Ramos (cell line): ENCODE measurements at regions not wholly inside any gene's neighbourhood (a gene's known extent, or its start where the extent isn't known, plus 50 kb on each side); places are given as distances from the start of the nearest gene placed in this dataset.

Experiments
- in situ Hi-C: fragments of 300-500 bp; cut with MboI; formaldehyde crosslinking; loops from one replicate; pipeline ENCODE4 v1.14.3; 2022; ENCODE audit warnings: low sequenced_read_pairs; ENCODE audit not compliant: unreplicated experiment

DNA sequence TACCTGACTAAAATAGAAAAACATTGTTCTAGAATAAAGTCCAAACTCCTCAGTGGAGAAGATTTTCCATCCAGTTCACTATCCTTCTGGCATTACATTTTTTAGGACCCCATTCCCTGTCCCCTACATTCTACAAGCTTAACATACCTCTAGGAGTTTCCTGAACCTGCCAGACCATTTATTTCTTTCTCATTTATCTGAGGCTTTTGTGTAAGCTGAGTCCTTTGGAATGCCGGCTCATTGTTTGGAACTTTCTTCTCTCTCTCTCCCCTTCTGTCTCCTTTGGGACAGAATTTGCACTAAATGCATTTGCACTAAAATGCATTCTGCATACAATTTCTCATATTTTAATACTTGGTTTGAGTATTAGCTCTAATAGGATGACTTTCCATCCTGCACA is 393.0 kb upstream of the ANO3 start:
- in situ Hi-C loops: no loop called here

DNA sequence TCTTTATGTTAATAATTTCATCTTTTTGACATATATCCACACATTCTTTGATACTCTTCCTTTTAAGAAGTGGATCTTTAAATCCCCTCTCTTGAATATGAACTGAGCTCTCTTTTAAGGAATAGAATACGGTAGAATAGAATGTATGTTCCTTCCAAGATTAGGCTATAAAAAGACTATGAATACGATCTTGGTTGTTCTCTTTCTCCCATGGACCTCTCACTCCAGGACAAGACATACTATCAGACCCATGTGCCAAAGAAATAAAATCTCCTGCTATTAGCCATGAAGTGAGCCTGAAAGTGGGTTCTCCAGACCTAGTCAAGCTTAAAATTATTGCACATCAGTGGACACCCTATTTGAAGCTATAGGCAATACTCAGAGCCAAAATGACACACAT is 392.2 kb upstream of the ANO3 start:
- in situ Hi-C loops: no loop called here

DNA sequence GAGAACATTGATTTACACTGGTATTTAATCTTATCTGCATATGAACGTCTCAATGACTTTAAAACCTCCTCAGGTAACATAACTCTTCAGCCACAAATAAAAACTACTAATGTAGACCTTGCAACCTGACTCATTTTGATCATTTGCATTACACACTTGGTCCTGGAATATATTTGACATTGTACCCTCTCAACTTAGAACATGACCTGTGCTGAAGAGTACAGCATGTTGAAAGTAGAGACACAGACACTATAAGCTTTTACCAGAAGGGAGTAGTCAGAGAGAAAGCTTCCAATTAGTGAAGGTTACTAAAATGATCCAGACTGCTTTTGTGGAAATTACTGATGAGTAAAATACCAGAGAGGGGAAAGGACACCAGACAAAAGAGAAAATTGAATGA is 390.6 kb upstream of the ANO3 start:
- in situ Hi-C loops: no loop called here

DNA sequence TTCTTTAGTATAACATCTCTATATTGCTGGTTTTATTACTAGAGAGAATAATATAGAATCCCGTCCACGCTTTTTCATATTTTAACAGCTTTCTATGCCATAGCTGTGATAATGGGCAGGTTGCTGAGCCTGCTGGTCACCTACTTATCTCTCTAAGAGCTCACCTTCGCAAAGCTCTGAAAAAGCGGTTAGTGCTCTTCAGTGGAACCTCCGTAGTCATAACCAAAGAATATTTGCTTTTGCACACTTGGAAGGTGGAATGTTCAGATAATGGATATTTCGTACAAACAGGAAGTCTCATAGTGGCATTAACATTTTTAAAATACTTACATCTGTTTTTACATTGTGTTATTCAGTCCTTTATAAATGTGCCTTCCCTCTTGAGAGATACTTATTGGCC is 388.9 kb upstream of the ANO3 start:
- in situ Hi-C loops: no loop called here

DNA sequence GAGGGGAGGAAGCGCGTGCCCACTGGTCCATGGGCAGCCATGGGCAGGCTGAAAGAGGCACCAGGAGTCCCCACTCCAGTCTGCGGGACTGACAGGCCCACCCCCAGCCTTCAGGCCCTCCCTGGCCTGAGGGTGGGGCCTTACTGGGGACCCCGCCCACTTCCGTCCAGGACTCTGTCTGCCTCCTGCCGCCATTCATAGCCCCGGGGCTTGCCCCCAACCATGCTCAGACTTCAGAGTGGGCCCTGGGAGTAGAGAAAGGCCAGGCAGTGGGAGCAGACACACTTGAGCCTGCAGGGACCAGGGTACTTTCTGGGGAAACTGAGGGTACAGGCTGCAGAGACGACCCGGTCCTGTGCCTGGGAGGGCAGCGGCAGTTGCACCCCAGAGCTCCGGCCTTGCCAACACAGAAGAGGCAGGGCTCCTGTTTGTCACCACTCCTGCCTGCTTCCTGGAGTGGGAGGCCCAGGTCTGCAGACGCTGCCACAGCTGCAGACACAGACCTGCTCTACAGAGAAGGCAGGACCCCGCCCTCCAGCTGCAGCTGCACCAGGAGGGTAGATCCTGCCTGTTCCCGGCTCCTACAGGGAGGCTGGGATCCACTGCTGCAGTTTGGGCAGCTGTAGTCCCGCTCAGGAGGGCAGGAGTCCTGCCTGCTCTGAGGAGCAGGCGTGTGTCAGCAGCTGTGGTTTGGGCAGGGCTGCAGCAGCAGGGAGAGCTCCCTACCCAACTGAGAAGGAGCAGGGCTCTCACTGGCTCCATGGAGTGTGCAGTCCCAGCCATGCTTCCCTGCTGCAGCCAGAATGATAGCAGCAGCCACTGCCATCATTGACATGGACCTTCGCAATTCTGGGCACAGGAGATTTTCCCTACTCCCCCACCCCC is 387.9 kb upstream of the ANO3 start:
- in situ Hi-C loops: no loop called here

DNA sequence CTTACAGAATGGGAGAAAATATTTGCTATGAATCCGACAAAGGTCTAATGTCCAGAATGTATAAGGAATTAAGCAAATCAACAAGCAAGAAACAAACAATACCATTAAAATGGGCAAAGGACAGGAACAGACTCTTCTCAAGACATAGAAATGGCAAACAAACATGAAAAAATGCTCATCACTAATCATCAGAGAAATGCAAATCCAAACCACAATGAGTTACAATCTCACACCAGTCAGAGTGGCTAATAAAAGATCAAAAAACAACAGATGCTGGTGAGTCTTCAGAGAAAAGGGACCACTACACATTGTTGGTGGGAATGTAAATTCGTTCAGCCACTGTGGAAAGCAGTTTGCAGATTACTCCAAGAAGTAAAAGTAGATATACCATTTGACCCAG is 382.0 kb upstream of the ANO3 start:
- in situ Hi-C loops: no loop called here

DNA sequence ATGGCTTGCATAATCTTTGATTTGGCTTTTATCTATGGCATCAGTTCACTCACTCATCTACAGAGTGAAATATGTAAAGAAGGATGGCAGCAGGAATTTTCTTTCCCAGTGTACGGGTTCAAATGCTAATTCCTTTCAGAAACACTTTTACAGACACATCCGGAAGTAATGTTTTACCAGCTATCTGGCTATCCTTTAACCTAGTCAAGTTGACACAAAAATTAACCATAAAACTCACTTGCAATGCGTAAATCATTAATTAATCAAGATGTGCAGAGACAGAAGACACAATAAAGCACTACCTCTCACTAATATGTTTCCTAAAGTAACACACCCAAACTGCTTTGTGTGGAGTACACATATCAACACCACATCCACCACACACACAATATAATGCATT is 378.9 kb upstream of the ANO3 start:
- in situ Hi-C loops: no loop called here

DNA sequence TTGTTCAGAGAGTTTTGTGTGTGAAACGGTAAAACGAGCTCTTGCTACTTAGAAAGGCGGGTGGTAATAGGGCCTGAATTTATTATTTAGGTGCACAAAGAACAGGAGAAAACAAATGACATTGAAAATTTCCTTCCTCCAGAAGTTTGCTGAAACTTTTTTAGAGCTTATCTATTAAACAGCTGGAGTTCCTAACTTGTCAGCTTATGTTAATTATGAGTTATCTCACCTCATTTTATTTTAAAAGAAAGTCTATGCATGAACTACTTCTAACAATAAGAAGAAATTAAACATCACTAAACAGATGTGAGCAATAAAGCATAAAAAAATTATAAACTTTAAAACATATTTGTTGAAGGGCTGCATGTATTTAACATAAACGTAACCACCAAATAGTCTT is 373.9 kb upstream of the ANO3 start:
- in situ Hi-C loops: no loop called here

DNA sequence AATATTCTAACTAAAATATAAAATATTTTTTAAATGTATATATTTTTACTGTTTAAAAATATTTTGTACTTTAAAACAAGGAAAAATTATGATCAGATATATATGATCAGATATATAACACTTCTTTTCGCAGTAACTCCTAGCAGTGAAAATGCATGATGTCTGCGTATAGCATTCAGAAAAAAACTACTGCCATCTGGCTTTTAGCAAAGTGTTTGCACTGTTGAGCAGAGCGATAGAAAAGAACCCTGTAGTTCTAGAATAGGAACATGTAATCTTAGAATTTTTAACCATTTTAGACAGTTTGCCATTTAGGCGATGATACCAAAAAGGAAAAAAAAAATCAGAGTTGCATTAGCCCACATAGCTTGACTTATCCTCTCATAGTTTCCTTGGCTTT is 370.4 kb upstream of the ANO3 start:
- in situ Hi-C loops: no loop called here

DNA sequence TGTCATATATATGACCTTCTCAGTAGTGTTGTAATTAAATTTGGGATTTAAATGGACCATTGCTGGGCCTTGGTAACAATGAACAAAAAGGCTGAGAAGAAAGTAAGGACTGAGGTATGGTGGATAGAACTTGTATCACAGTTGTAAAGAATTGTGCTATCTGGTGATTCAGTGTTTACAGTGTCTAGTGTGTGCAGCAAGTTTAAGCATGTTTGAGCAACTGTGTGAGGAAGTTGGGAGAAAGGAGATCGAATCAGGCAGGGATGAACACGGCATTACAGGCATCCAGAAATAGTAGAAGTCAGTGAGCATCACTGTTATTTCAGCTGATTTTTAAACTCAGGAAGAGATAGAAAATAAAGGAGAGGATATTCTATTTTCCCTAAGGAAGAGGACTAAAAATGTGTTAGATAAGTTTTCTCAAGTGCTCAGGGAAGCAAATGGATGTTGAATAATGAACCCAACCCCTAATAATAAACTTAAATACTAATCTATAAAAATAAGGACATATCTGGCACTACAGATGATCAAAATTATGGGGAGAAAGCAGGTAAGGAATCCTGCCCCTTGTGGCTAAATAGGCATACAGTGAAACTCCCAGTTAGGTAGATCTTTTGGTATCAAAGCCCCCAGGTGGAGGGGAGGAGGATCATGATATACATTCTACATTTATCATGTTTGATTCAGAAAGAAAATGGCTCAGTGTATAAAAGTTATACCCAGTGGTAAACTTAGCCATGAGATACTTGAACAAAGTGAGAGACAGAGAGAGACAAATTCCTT is 361.0 kb upstream of the ANO3 start:
- in situ Hi-C loops: no loop called here

DNA sequence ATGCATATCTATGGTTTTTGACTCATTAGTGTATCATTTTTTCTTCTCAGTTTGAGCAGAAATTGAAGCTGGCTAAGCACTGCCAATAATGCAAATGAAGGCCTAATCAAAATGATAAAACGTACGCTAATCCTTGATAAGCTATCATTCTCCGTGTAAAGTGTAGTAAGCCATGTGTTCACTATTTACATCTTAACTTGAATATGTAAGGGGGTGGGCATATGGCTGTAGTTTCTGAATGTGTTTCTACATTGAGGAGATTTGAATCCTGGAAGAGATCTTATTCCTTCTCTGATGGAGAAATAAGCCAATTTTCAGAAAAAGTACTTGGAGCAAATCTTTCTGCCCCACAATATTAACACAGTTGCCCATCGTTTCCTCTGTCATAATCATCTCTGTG is 351.8 kb upstream of the ANO3 start:
- in situ Hi-C loops: loop anchor here (10.0 kb wide), 2 partner anchors 155 to 295 kb away; no protein-coding TSS in a partner anchor

DNA sequence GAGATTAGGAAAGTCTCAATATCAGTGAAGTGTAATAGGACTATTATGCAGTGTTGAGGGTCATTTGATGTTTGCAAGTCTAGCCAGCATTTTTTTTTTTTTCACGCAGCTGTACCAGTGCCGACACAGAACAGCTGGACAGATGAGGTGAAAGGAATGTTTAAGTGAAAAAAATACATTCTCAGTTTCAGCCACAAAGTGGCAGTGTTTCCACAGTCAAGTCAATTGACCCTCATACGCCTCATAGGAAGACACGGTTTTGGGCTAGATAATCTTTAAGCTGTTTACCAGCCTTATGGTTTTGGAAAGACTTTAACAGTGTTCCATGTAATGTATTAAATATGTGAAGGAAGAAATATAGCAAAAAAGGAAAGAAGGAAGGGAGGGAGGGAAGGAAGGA is 349.9 kb upstream of the ANO3 start:
- in situ Hi-C loops: loop anchor here (10.0 kb wide), 2 partner anchors 153 to 293 kb away; no protein-coding TSS in a partner anchor

DNA sequence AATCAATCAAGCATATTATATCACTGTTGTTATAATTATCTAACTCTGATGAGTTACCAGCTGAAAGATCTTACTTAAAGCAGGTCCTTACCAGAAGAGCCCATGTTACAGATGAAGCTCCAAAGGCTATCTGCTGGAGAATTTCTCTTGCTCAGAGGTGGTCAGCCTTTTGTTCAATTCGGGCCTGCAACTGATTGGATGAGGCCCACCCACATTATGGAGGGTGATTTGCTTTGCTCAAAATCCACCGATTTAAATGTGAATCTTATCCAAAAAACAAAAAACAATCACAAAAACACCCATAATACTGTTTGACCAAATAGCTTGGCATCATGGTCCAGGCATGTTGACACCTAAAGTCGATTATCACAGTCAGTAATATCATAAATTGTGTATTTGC is 348.6 kb upstream of the ANO3 start:
- in situ Hi-C loops: loop anchor here (10.0 kb wide), 2 partner anchors 152 to 292 kb away; no protein-coding TSS in a partner anchor

DNA sequence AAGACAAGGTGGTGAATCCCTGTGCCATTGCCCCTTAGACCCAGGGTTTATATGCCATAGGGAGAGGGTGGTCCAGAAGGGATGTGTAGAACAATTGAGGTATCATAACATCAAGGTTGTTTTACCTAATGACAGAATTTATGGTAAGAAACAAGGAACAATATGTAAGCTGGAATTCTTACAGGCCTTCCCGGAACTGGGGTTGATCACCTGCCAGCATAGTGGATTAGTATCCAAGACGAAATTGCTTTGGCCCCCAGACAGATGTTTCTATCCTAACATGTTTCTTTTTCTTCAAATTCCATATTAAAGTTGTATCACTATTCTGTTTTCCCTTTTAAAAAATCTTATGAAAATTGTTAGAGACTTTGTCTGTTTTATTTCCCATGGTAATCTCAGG is 343.8 kb upstream of the ANO3 start:
- in situ Hi-C loops: loop anchor here (10.0 kb wide), 2 partner anchors 147 to 287 kb away; no protein-coding TSS in a partner anchor

DNA sequence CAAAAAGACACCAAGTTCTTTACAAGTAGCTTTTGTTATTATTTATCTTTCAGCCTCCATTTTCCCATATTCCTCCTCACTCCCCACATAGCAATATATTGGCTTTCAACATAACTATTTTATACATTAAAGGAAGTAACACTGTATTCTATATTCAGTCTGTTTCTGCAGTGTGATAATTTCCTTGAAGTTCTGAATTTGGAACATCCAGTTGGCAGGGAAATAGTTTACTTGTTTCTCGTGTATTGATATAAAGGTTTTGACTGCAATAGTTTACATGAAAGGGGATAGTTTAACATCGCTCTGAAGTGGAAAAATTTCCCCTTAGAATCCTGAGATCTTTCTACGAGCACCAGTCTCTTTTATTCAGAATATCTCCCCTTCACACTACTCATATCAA is 341.5 kb upstream of the ANO3 start:
- in situ Hi-C loops: loop anchor here (5.0 kb wide), 1 partner anchor 232 kb away; no protein-coding TSS in a partner anchor

DNA sequence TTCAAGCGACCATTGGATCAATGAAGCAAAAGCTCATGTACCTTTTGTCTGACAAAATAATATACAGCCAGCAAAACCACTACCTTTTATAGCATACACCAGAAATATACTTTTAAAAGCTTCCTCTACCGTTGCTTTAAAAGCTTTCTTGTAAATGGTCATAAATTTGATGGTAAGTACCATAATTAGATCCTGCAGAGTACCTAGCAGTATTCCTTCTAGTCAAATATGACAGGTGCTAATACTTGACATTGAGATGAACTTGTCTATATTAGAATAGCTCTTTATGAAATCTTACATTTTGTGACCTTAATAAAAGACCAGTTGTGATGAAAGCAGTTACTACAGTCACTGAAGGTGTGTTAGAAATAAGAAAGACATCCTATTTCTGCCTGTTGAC is 340.5 kb upstream of the ANO3 start:
- in situ Hi-C loops: loop anchor here (5.0 kb wide), 1 partner anchor 231 kb away; no protein-coding TSS in a partner anchor

DNA sequence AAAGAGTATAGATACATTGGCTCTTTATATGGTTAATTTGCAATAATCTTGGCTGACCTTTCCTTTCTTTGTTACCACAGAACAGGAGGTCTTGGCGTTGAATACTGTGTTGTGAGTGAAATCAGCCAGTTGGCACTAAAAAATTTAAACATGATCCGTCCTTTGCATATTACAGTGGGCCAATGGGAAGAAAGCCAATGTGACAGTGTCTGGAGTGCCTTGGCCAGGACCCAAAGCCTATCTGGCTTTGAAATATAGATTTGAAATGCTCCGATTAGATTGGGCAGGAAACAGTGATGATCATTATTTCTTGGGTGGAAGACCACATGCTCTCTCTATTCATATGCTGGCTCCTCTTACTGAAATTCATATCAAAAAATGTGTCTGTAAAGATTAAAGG is 339.6 kb upstream of the ANO3 start:
- in situ Hi-C loops: loop anchor here (5.0 kb wide), 1 partner anchor 230 kb away; no protein-coding TSS in a partner anchor

DNA sequence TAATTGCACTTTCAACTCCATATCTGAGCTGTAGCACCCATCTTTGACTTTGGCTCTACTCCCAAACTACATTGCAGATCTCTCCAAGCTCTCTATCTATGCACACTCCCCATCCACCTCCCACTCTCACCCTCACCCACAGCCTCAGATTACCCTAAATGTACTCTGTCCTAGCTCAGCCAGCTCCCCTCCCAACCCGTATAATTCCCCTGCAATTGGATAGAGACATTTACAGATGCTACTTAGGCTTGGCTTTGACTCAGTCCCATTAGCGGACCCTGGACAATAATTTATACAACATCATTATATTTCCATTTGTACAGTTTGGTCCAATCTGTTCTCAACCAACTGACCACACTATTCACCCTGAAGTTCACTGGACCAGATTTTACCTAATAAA is 338.9 kb upstream of the ANO3 start:
- in situ Hi-C loops: loop anchor here (5.0 kb wide), 1 partner anchor 229 kb away; no protein-coding TSS in a partner anchor

DNA sequence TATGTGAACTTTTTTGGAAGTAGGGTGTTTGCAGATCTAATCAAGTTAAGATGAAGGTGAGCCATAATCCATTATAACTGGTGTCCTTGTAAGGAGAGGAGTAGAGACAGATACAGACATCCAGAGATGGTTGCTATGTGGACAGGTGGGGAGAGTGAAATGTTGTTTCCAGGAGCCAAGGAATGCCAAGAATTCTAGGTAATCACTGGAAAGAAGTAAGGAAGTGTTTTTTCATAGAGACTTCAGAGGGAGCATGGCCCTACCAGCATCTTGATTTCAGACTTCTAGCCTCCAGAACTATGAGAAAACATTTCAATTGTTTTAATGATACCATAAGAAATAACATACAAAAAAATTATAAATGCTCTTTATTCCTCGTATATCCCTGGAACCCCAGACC is 320.5 kb upstream of the ANO3 start:
- in situ Hi-C loops: no loop called here

DNA sequence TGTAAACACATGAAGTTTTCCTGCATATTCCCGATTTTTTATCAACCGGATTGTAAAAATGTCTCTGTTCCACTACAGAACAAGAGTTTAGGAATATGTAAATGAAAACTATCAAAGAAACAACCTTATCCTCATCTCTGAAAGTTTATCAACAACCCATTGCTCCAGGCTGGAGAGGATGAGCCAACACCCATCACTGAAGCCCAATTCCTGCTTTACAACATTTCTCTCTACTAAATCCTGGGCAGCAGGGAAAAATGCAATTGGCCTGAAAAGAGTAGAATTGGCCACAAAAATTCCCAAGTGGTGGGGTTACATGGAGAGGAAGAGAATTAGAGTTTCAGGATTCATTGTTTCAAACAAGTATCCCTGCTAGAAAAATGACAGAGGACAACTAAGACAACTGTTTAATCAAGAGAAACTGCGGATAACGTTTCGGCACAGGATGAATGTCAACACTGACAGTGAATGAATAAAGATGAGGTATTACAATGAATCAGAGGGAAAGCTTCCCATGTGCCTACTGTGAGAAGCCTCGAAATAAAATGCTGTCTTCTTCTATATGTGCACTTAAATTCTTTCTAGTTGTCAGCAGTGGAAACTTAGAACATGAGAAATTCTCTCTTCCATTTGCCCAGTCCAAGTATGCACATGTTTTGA is 317.3 kb upstream of the ANO3 start:
- in situ Hi-C loops: no loop called here
